ENCODE measurements at regions not wholly inside any gene's neighbourhood (a gene's known extent, or its start where the extent isn't known, plus 50 kb on each side); places are given as distances from the start of the nearest gene placed in this dataset.

GRCh38 chr7:31416381-31416870, 75.9 kb upstream of the NEUROD6 start:
- TF ChIP-seq CTCF (IDR thresholded peaks at IDR 0.05) (no peak), TCF7L2 (IDR thresholded peaks at IDR 0.05; ENCODE audit: low read depth, low read length) (no peak), POLR2AphosphoS5 (IDR thresholded peaks at IDR 0.05; ENCODE audit: low read depth, low read length) (no peak), REST (IDR thresholded peaks at IDR 0.05; ENCODE audit: insufficient read depth in 1 of 2, low read depth in 2 of 2, low read length in 1 of 2) (no peak)

Data from Panc1 (cell line).